Cerebellar nuclear complex (tissue), 1 donor: ENCODE measurements at regions not wholly inside any gene's neighbourhood (a gene's known extent, or its start where the extent isn't known, plus 50 kb on each side); places are given as distances from the start of the nearest gene placed in this dataset.
"Not testable (repeated sequence)": the region's sequence is repeated elsewhere in the genome, so short reads cannot be mapped to it uniquely, and the experiment has no call there.

Experiments used
- DNase-seq, 2 experiments: peaks; one replicate each; lab custom pipeline; 2025; lab: John Stamatoyannopoulos, UW

GRCh38 chr1:229886636-229887035 is 180.4 kb upstream of the GALNT2 start:
- DNase-seq = no peak

GRCh38 chr1:229887043-229887822 is 179.8 kb upstream of the GALNT2 start:
- peak in 1 of 2 experiments; percentile 7 for DNase-seq

GRCh38 chr1:229888157-229888556 is 178.9 kb upstream of the GALNT2 start:
- DNase-seq = no peak

- no peak for DNase-seq
Measured at GRCh38 chr1:229888561-229889001, 178.5 kb upstream of the GALNT2 start.

- no peak for DNase-seq
Measured at GRCh38 chr1:229889031-229889517, 178.0 kb upstream of the GALNT2 start.

GRCh38 chr1:229891227-229891626 is 175.8 kb upstream of the GALNT2 start:
- DNase-seq = no peak

- no peak for DNase-seq
Measured at GRCh38 chr1:229892515-229893117, 174.4 kb upstream of the GALNT2 start.

- DNase-seq = no peak
Measured at GRCh38 chr1:229893762-229894444, 173.1 kb upstream of the GALNT2 start.

- no peak for DNase-seq
Measured at GRCh38 chr1:229894532-229894931, 172.5 kb upstream of the GALNT2 start.

- DNase-seq = no peak
Measured at GRCh38 chr1:229895605-229896004, 171.4 kb upstream of the GALNT2 start.

- DNase-seq = no peak
Measured at GRCh38 chr1:229896306-229896705, 170.7 kb upstream of the GALNT2 start.

GRCh38 chr1:229896861-229897260 is 170.2 kb upstream of the GALNT2 start:
- DNase-seq = no peak

GRCh38 chr1:229897501-229897900 is 169.5 kb upstream of the GALNT2 start:
- no peak for DNase-seq

GRCh38 chr1:229900220-229900619 is 166.8 kb upstream of the GALNT2 start:
- DNase-seq = no peak

- no peak for DNase-seq
Measured at GRCh38 chr1:229905031-229905545, 161.9 kb upstream of the GALNT2 start.

- no peak for DNase-seq
Measured at GRCh38 chr1:229905652-229906051, 161.4 kb upstream of the GALNT2 start.

GRCh38 chr1:229907884-229908638 is 159.0 kb upstream of the GALNT2 start:
- no peak for DNase-seq

GRCh38 chr1:229908689-229909088 is 158.3 kb upstream of the GALNT2 start:
- no peak for DNase-seq

- no peak for DNase-seq
Measured at GRCh38 chr1:229913489-229913888, 153.5 kb upstream of the GALNT2 start.

GRCh38 chr1:229919488-229919887 is 147.6 kb upstream of the GALNT2 start:
- not testable (repeated sequence) for DNase-seq

GRCh38 chr1:229920683-229921082 is 146.4 kb upstream of the GALNT2 start:
- DNase-seq = no peak

GRCh38 chr1:229922249-229922648 is 144.8 kb upstream of the GALNT2 start:
- DNase-seq = no peak
